ENCODE measurements at regions not wholly inside any gene's neighbourhood (a gene's known extent, or its start where the extent isn't known, plus 50 kb on each side); places are given as distances from the start of the nearest gene placed in this dataset.

DNA sequence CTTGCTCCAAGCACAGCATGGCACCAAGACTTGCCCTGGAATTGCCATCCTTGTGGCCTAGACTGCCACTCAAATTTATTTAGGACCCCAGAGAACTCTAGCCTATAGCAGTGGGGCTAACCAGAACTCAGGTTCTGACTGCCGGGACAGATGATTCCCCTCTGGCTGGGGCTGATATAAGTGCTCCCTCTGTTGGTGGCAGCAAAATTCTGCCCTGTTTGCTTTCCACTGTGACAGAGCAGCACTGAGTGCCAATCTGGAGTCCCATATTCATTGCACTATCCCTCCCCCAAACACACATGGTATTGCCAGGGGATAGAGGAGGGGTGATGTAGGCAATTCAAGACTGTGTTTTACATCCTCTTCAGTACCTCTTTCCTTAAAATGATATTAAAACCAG lies 1081.9 kb downstream of the FAT4 start:
- peak; percentile 33 for TF ChIP-seq CTCF (IDR thresholded peaks at IDR 0.05)
- no peak for TF ChIP-seq ZFX (IDR thresholded peaks at IDR 0.05; ENCODE audit: borderline replicate concordance)

All from 22Rv1 (cell line).